Endothelial cell of umbilical vein (primary cell): ENCODE measurements at regions not wholly inside any gene's neighbourhood (a gene's known extent, or its start where the extent isn't known, plus 50 kb on each side); places are given as distances from the start of the nearest gene placed in this dataset.

ENCODE experiments used
- BruUV-seq: library from RNA; stranded (reverse); fragments of 400-500 nt; replicated peaks from 2 replicates; lab custom pipeline; 2021; lab: Mats Ljungman, UMichigan
- CTCF ChIA-PET: fragments of 300-600, 350-600 bp; sonication (Branson Sonifier 250); formaldehyde crosslinking; loops from one replicate; lab custom pipeline; 2021; ENCODE audit warnings: antibody characterized with exemption, inconsistent platforms; lab: Charles Lee
- POLR2A ChIA-PET: fragments of 300-600, 350-600 bp; sonication (Branson Sonifier 250); formaldehyde crosslinking; loops from one replicate; lab custom pipeline; 2021; ENCODE audit warnings: antibody characterized with exemption, inconsistent platforms; lab: Charles Lee
- DNase-seq: peaks from one replicate; pipeline ENCODE4 v3.0.0-alpha.2; 2011; ENCODE audit warnings: low read depth, low spot score
- FAIRE-seq: peaks from 2 replicates; lab custom pipeline; 2011; peaks lifted over from hg19 to GRCh38; lab: Jason Lieb, UNC
- H2AFZ ChIP-seq: 2 replicates; pipeline ENCODE4 v1.6.0; 2012; ENCODE audit warnings: low read depth, low read length, control low read depth, inconsistent platforms
- H3K27ac ChIP-seq: 2 replicates; pipeline ENCODE4 v1.5.1; 2011; ENCODE audit warnings: low read depth, mild to moderate bottlenecking, control low read depth, low read length, moderate library complexity; ENCODE audit not compliant: insufficient read depth
- H3K27me3 ChIP-seq, 2 experiments: 2 replicates each; pipeline versions ENCODE4 v1.6.0 to v1.6.1; 2011; ENCODE audit warnings: low read length in 2 of 2, mixed read lengths in 1 of 2; ENCODE audit not compliant: control insufficient read depth in 2 of 2, insufficient read depth in 2 of 2
- H3K36me3 ChIP-seq, 2 experiments: 2 replicates in 1 of 2; 3 replicates in 1 of 2; pipeline ENCODE4 v1.5.1; 2011; ENCODE audit warnings: low read length in 2 of 2, mild to moderate bottlenecking in 1 of 2, moderate library complexity in 1 of 2; ENCODE audit not compliant: control insufficient read depth in 2 of 2, insufficient read depth in 2 of 2; ENCODE audit errors: extremely low read depth in 1 of 2
- H3K4me1 ChIP-seq: 3 replicates; pipeline ENCODE4 v1.5.1; 2011; ENCODE audit warnings: mild to moderate bottlenecking, low read length; ENCODE audit not compliant: control insufficient read depth, insufficient read depth; ENCODE audit errors: extremely low read depth
- H3K4me2 ChIP-seq: 2 replicates; pipeline ENCODE4 v1.6.1; 2011; ENCODE audit warnings: low read length, control low read depth, mixed read lengths; ENCODE audit not compliant: insufficient read depth
- H3K4me3 ChIP-seq, 3 experiments: fragments of 200-600 bp in 1 of 3; sonication (generic), shearing (Covaris generic) in 1 of 3; replicated peaks in 1 of 3; 2 replicates each; pipeline ENCODE4 v1.5.1; 2011 to 2016; ENCODE audit warnings: control low read depth in 3 of 3, low read length in 3 of 3, mild to moderate bottlenecking in 2 of 3, inconsistent platforms in 1 of 3, low read depth in 1 of 3, moderate library complexity in 1 of 3; ENCODE audit not compliant: insufficient read depth in 1 of 3
- H3K79me2 ChIP-seq: 2 replicates; pipeline ENCODE4 v1.6.0; 2012; ENCODE audit warnings: low read length, inconsistent platforms; ENCODE audit not compliant: control insufficient read depth, insufficient read depth
- H3K9ac ChIP-seq: replicated peaks from 2 replicates; pipeline ENCODE3; 2011; ENCODE audit warnings: low read length, control low read depth; ENCODE audit not compliant: insufficient read depth; ENCODE audit errors: extremely low read depth
- H3K9me1 ChIP-seq: replicated peaks from 3 replicates; pipeline ENCODE4 v1.6.0; 2011; ENCODE audit warnings: mild to moderate bottlenecking, low read length; ENCODE audit not compliant: control insufficient read depth, insufficient read depth; ENCODE audit errors: extremely low read depth
- H3K9me3 ChIP-seq: replicated peaks from 2 replicates; pipeline ENCODE4 v1.5.1; 2012; ENCODE audit warnings: low read length, inconsistent platforms; ENCODE audit not compliant: control insufficient read depth, insufficient read depth
- H4K20me1 ChIP-seq: replicated peaks from 2 replicates; pipeline ENCODE3; 2011; ENCODE audit warnings: mild to moderate bottlenecking, low read length; ENCODE audit not compliant: control insufficient read depth, insufficient read depth; ENCODE audit errors: extremely low read depth
- EZH2 ChIP-seq: IDR thresholded peaks from 2 replicates; pipeline ENCODE4 v1.6.1; 2012; ENCODE audit warnings: borderline replicate concordance, low read depth, mild to moderate bottlenecking, moderate library complexity, low read length, inconsistent platforms; ENCODE audit not compliant: severe bottlenecking
- FOS ChIP-seq: IDR thresholded peaks from 2 replicates; pipeline ENCODE4 v1.6.1; 2011; ENCODE audit warnings: mild to moderate bottlenecking, low read length, moderate library complexity, borderline replicate concordance; ENCODE audit not compliant: insufficient read depth
- GATA2 ChIP-seq: IDR thresholded peaks from 2 replicates; pipeline ENCODE4 v1.7.0; 2011; ENCODE audit warnings: low read depth, mild to moderate bottlenecking, moderate library complexity, mixed read lengths, low read length; ENCODE audit not compliant: insufficient read length, insufficient read depth
- JUN ChIP-seq: IDR thresholded peaks from 2 replicates; pipeline ENCODE4 v1.6.1; 2011; ENCODE audit warnings: borderline replicate concordance, low read depth; ENCODE audit not compliant: insufficient read length, insufficient read depth
- MYC ChIP-seq: IDR thresholded peaks from one replicate; pipeline ENCODE4 v1.6.1; 2011; ENCODE audit warnings: mild to moderate bottlenecking, low read depth, low read length
- POLR2A ChIP-seq: IDR thresholded peaks from 2 replicates; pipeline ENCODE4 v1.6.1; 2012; ENCODE audit warnings: low read depth, mild to moderate bottlenecking, control low read depth, low read length
- POLR2AphosphoS5 ChIP-seq: IDR thresholded peaks from 2 replicates; pipeline ENCODE4 v1.6.1; 2012; ENCODE audit warnings: low read depth, mild to moderate bottlenecking, control low read depth, low read length, moderate library complexity; ENCODE audit not compliant: insufficient read depth
- dilution Hi-C: fragments of 300-500 bp; cut with MboI; formaldehyde crosslinking; loops from one replicate; pipeline ENCODE4 v1.15.0; 2019; ENCODE audit warnings: low sequenced_read_pairs; ENCODE audit not compliant: extremely low pct_ligation_motif_present
- intact Hi-C: fragments of 100-400 bp; cut with micrococcal nuclease; formaldehyde crosslinking; loops from one replicate; pipeline ENCODE4 v1.10.0; 2022
- TF ChIP-seq, protein P1 (sequence below), 2 donors: IDR thresholded peaks; 1 replicate in 1 of 2; 2 replicates in 1 of 2; pipeline ENCODE4 v1.5.1; 2011; ENCODE audit warnings: low read length in 2 of 2, mild to moderate bottlenecking in 2 of 2, moderate library complexity in 2 of 2, control low read depth in 1 of 2, inconsistent platforms in 1 of 2, low read depth in 1 of 2; ENCODE audit not compliant: insufficient read depth in 1 of 2; ENCODE audit errors: extremely low read depth in 1 of 2
- TF ChIP-seq, protein P2 (sequence below): IDR thresholded peaks from 2 replicates; pipeline ENCODE4 v1.6.1; 2011; ENCODE audit not compliant: insufficient read depth, insufficient read length

DNA sequence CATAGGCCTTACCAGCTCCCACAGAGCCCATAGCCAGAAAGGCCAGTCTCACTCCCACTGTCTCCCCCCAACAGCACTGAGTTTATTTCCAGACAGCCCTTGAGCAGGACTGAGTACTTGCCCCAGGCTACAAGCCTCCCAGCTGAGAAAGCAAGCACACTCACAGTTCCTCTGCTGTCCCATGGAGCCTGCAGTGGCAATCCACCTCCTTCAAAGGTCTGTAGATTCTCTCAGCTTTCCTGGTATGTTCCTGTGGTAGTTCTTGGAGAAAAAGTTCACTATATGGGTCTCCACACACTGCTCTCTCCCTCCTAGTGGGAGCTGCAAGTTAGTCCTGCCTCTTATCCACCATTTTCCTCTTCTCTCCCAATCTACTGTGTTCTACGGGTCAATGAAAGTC is 728.7 kb downstream of the DIAPH3 start:
- Histone ChIP-seq H3K9me3 (no peaks in the 10 kb centered on the region), H3K36me3 (no peaks in the 10 kb centered on the region), H4K20me1 (no peaks in the 10 kb centered on the region), H3K4me3 (no peak overlapping the region), H3K4me1 (no peaks in the 10 kb centered on the region), H3K9ac (no peak overlapping the region), H3K4me2 (no peak overlapping the region), H3K9me1 (no peaks in the 10 kb centered on the region), H3K27ac (no peak overlapping the region), H3K79me2 (no peaks in the 10 kb centered on the region), H3K27me3 (no peaks in the 10 kb centered on the region), H2AFZ (no peak overlapping the region)
- TF ChIP-seq FOS (no peak), JUN (no peak), GATA2 (no peak), EZH2 (no peak), POLR2A (no peak), MYC (no peak), POLR2AphosphoS5 (no peak)
- TF ChIP-seq, protein P1, sequence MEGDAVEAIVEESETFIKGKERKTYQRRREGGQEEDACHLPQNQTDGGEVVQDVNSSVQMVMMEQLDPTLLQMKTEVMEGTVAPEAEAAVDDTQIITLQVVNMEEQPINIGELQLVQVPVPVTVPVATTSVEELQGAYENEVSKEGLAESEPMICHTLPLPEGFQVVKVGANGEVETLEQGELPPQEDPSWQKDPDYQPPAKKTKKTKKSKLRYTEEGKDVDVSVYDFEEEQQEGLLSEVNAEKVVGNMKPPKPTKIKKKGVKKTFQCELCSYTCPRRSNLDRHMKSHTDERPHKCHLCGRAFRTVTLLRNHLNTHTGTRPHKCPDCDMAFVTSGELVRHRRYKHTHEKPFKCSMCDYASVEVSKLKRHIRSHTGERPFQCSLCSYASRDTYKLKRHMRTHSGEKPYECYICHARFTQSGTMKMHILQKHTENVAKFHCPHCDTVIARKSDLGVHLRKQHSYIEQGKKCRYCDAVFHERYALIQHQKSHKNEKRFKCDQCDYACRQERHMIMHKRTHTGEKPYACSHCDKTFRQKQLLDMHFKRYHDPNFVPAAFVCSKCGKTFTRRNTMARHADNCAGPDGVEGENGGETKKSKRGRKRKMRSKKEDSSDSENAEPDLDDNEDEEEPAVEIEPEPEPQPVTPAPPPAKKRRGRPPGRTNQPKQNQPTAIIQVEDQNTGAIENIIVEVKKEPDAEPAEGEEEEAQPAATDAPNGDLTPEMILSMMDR (IDR thresholded peaks at IDR 0.05; ENCODE audit: extremely low read depth in 1 of 2, insufficient read depth in 1 of 2, low read depth in 1 of 2, low read length in 2 of 2), result no peak
- TF ChIP-seq, protein P2, sequence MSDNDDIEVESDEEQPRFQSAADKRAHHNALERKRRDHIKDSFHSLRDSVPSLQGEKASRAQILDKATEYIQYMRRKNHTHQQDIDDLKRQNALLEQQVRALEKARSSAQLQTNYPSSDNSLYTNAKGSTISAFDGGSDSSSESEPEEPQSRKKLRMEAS, result no peak
- BruUV-seq, result no TSS peak
- no peak for FAIRE-seq
- dilution Hi-C loops, result no loop called here
- no peak for DNase-seq
- intact Hi-C loops, result no loop called here
- ChIA-PET POLR2A (no interaction called here), CTCF (no interaction called here)
